HG03442 (cell line): ENCODE measurements at regions not wholly inside any gene's neighbourhood (a gene's known extent, or its start where the extent isn't known, plus 50 kb on each side); places are given as distances from the start of the nearest gene placed in this dataset.
A peak's percentile ranks its signal among the peaks of the same experiment; 100 is the strongest.
"Not testable (repeated sequence)": the region's sequence is repeated elsewhere in the genome, so short reads cannot be mapped to it uniquely, and the experiment has no call there.

Experiments used
- ATAC-seq: cut with Tn5 transposase; IDR thresholded peaks from one replicate; pipeline ENCODE4 v1.9.1; 2021; ENCODE audit warnings: mild to moderate bottlenecking, moderate library complexity; ENCODE audit not compliant: unreplicated experiment

DNA sequence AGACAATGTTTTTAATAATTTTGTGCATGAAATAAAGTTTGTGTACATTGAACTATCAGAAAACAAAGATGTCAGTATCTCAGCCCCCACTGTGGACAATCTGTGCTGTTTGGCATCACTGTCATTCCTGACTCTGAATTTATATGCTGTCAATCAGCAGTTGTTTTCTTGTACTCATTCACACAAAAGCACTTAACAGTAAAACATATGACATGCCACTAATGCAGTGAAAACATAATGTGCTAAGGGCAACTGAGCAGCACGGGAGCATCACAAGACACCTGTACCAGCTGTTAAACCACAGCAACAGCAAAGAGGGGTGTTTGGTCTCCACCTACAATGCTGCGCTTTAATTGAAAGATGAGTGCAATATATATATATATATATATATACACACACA lies 647.8 kb upstream of the SLC35B3 start:
- no peak for ATAC-seq

DNA sequence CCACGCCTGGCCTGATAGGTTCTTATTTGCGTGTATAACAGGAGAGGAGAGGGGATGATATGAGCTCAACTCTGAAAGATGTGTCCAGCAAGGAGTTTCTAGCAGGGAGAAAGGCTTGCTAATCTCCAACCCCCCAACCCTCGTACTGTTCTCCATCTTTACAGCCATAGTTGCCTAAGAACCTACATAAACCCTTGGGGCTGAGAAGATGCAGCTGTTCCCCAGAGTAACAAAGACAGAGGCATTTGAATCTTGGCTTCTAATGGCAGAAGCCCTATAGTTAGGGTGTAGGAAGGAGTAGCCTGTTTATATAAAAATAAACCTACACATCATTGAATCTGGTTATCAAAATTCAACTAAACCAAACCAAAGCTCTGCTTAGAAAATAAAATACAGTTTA lies 631.4 kb upstream of the SLC35B3 start:
- ATAC-seq, result no peak

DNA sequence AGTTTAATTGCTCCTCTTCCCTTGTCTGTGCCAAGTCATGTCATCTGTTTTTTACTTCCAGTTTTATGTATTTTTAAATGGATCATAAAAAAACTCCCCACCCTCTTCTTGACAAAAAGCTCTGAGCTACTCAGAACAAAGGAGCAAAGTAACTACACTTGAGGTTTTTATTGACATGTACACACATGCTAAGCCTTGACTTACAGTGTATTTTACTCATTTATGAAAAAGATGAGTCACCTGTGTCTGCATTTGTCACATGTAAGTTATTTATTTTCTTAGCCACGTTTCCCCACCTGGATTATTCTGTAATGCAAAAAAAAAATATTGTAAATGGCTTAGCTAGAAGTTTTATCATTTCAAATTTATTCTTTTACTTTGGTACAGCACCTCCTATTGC lies 628.8 kb upstream of the SLC35B3 start:
- no peak for ATAC-seq

DNA sequence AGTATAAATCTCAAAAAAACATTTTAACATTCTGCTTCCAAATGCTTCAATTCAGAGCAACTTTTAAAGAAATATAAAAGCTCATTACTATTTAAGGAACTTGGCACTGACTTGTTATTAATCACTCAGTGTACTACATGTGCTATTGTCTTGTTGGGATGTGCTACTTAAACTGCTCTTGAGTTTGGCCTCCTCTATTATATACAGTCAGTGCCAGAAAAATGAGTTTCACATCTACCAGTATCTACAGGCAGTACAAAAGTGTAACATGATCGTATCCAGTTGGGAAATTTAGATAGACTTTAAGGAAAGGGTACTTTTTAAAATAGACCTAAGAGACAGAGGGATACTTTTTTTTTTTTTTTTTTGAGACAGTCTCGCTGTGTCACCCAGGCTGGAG lies 627.3 kb upstream of the SLC35B3 start:
- no peak for ATAC-seq

DNA sequence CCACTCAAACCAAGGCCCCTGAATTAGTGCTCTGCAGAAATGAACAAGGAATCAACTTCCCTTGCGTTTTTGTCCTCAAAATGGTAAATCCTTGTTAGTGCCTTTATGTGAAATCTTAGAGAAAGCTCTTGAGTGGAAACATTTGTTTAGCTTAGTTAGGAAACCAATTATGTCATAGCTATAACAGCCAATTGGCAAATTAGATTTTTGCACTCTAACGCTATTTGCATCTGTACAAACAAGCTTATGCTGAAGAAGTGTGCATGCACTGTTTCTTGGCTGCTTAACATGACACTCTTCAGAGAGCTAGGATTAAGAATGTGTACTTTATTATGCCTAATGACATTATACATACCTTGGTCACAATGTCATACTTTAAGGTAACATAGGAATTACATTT lies 622.6 kb upstream of the SLC35B3 start:
- no peak for ATAC-seq

DNA sequence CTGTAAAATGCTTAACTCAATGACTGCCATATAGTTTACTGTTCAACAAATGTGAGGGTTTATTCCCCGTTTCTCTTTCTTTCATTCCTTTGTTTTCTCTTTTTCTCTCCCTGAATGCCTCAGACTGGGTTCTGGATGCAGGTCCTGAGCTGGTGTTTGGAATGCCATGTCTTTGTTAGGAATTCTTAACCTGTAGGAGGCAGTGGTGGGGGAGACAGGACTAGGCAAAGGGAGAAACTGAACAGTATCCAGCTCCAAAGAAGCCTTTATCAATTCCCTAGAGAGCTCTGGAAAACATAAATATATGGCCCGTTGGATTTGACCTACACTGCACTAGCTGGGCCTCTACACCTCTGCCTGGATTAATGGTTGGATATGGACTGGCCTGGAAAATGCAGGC lies 621.2 kb upstream of the SLC35B3 start:
- ATAC-seq, result no peak

DNA sequence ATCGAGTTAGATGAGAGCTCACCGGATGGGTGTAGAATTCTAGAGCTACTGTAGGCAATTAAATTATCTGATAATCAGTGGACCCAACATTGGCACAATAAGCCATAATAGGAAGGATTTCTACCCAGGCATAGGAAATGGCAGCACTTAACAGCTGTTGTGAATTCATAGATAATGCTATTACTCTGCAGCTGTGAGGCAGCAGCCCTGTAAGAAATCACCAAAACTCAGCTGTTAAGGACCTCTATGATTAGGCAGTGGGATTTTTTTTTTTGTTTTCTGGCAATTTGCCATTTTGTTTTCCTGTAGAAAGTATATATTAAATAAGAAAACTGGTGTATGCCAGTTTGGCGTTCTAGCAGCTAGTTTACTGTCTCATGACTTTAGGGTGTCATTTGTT lies 609.1 kb upstream of the SLC35B3 start:
- no peak for ATAC-seq

DNA sequence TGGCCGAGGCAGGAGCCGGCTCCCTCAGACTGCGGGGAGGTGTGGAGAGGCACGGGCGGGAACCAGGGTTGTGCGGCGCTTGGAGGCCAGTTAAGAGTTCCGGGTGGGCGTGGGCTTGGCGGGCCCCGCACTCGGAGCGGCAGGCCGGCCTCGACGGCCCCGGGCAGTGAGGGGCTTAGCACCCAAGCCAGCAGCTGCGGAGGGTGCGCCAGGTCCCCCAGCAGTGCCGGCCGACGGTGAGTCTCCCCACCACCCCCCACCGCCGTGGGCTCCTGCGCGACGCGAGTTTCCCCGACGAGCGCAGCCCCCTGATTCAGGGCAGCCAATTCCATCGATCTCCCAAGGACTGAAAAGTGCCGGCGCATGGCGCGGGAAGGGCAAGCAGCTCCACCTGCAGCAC lies 605.4 kb upstream of the SLC35B3 start:
- ATAC-seq, result no peak

DNA sequence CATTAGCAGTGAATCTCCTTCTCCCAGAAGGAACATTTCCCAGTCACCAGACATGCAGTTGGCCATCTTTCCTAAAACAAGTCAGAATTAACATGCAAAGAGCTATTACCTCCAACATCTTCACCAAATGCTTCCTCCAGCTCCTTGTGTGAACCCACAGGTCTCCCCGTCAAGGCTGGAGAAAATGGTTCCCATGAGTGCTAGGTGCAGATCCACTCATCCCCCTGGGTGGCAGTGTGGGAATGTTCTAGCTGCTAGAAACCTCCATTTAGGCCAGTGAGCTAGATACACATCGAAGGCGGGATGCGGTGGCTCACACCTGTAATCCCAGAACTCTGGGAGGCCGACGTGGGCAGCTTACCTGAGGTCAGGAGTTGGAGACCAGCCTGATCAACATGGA lies 603.9 kb upstream of the SLC35B3 start:
- ATAC-seq, result no peak

DNA sequence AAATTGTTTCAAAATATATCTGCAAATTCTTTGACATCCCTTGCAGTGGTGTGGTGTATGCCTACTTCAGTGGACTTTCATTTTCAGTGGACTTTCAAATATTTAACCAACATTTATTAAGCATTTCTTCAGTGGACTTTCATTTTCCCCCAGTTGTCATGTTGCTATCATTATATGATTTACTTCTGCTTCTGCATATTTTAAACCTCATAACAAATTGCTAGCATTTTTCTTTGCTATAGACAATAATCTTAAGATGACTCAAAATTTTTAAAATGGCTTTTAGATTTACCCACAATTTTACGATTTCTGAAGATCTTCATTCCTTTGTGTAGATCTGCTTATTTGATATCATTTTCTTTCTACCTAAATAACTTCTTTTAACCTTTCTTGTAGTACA lies 592.7 kb upstream of the SLC35B3 start:
- ATAC-seq, result no peak

DNA sequence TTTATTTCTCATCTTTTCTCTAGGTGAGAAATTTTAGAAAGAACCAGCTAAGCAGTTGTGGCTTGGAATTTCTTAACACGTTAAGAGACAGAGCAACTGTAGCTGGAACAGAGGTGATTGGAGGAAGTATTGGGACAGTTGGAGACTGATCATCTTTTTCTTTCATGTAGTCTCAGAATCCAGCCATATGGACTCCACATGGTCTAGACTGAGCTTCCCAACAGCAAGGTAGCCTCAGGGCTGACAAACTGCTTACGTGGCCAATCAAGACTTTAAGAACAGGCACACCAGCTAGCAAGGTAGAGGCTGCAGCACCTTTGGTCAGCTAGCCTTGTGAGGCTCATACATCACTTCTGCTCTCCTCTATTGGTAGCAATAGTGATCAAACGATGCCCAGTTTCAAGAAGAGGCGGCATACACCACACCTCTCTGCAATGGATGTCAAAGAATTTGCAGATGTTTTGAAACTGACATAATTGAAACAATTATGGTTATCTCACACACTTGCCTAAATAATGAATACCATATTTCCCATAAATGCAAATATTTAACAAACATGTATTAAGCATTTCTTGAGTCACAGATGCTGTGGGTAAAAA lies 590.5 kb upstream of the SLC35B3 start:
- ATAC-seq, result no peak

DNA sequence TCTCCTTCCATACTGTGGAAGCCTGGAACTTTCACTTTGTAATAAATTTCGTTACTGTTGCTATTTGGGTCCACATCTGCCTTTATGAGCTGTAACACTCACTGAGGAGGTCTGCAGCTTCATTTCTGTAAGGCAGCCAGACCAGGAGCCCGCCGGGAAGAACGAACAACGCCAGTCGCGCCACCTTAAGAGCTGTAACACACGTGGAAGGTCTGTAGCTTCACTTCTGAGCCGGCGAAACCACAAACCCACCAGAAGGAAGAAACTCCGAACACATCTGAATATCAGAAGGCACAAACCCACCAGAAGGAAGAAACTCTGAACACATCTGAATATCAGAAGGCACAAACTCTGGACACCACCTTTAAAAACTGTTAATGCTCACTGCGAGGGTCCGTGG lies 589.9 kb upstream of the SLC35B3 start:
- no peak for ATAC-seq

DNA sequence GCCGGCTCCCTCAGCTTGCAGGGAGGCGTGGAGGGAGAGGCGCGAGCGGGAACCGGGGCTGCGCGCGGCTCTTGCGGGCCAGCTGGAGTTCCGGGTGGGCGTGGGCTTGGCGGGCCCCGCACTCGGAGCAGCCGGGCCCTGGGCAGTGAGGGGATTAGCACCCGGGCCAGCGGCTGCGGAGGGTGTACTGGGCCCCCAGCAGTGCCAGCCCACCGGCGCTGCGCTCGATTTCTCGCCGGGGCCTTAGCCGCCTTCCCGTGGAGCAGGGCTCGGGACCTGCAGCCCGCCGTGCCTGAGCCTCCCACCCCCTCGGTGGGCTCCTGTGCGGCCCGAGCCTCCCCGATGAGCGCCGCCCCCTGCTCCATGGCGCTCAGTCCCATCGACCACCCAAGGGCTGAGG lies 588.9 kb upstream of the SLC35B3 start:
- not testable (repeated sequence) for ATAC-seq

DNA sequence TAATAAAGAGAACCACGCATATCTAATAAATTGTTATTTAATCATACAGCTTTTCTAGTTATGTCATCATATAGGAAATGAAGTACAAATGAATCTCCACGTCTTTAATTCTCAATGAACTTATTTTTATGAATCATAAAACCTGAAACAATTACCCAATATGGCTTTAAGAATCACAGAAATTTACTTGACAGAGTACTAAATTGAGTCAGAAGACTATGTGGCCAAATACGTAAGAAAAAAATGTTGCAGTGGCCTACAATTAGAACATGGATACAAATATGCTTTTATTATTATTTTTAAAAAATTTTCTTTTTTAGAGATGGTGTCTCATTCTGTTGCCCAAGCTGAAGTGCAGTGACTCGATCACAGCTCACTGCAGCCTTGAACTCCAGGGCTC lies 584.7 kb upstream of the SLC35B3 start:
- no peak for ATAC-seq

DNA sequence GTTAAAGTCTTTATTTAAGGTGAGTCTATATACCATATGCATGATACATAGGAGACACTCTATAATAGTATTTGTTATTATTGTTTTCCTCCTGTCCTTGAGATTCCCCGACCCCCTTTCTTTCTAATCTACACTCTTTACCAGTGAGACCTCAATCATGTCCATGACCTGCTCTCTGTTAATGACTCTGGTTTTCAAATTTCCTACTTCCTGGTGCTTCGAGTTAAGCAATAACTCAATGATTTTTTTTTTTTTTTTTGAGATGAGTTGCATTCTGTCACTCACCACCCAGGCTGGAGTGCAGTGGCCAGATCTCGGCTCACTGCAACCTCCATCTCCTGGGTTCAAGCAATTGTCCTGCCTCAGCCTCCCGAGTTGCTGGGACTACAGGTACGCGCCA lies 574.6 kb upstream of the SLC35B3 start:
- ATAC-seq, result no peak

DNA sequence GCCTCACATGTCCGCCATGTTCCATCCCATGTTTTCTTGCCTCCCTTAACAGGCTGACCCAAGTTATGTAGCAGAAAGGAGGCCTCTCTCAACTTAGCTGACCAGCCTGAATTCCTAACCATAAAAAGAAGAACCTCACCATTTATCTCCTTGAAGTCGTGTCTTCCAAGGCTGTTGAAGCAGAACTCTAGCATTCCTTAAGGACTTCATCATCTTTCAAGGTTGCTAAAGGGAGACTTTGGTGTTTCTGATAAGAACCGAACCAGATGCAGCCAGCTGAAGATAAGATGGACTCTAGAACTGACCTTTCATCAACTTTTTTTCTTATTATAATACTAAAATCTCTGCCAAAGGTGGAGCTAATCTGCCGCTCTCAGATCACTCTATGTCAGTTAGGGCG lies 571.7 kb upstream of the SLC35B3 start:
- no peak for ATAC-seq

DNA sequence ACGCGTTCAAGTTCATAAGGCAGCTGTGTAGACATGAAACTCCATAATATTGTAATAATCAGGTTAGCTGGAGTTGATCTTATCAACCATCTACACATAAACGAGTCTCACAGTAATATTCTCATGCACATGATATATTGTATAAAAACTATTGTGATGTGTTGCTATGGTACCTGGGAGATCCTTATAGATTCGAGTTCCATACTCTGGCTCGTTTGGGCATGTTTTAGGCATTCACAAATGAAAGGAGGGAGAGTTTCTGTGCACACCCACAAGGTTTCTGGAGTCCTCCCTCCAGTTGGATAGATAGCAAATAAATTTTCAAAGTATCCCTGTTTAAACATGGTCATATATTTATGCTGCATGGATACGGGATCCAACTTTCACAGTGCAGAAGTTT lies 567.5 kb upstream of the SLC35B3 start:
- no peak for ATAC-seq

DNA sequence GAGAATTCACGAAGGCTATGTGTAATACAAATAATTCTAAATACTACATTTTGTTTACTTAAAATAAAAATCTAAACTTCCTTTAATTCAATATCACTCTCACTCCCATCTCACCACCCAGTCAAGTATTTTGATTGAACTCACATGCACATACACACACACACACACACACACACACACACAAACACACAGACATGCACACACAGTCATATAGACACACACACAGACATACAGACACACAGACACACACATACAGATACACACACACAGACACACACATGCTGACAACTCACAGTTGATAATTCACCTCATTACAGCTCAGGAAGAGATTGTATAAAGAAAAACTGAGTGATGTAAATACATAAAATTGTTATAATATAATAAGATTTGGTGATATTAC lies 559.8 kb upstream of the SLC35B3 start:
- no peak for ATAC-seq

DNA sequence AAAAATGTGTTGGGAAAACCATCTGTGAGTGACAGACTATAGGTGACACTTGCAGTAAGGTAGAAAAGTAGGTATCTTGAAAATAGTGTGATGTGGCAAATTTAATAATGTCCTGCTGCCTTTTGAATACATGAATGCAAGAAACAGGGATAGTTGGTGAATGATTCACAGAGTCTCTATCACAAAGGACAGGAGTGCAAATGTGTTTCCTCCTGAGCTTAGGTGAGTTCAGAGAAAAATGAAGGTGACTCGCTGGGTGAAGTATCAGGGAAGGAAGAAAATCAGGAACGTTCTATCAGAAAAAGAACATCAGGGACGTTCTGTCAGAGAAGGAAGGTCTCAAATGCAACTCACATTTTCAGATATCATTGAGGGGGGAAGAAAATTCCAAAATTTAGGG lies 557.8 kb upstream of the SLC35B3 start:
- no peak for ATAC-seq

DNA sequence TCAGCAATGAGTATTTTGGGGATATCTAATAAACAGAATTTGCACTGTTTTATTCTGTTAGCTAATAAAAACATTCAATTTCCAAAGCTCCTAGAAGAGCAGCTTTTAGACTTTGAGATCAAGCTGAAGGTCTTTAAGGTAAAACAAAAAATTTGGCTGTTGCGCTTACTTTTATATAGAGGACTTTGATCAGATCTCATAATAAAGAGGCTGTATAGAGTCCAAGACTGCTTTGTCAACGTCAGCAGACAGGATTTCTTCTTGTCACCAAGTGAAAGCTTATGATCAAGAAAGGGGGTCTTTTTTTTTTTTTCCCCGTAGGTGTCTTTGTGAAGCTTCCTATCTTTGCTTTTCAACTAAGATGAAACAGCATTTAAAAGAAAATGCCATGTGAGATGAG lies 556.5 kb upstream of the SLC35B3 start:
- no peak for ATAC-seq

DNA sequence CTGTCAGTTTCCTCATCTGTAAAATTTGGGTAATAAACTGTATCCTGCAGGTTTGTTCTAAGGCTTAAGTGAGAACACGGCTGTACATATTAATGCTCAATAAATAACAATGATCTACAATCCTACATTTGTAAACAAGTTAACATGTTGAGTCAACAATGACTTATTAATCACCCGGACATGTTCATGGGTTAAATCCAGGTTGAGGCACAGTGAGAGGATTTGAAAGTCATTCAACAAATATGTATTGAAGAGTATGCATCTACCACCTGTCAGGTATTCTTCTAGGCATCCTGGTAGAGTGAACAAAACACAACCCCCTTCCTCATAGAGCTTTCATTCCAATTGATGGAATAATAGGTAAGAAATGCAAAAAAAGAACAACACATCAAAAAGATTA lies 554.7 kb upstream of the SLC35B3 start:
- no peak for ATAC-seq

DNA sequence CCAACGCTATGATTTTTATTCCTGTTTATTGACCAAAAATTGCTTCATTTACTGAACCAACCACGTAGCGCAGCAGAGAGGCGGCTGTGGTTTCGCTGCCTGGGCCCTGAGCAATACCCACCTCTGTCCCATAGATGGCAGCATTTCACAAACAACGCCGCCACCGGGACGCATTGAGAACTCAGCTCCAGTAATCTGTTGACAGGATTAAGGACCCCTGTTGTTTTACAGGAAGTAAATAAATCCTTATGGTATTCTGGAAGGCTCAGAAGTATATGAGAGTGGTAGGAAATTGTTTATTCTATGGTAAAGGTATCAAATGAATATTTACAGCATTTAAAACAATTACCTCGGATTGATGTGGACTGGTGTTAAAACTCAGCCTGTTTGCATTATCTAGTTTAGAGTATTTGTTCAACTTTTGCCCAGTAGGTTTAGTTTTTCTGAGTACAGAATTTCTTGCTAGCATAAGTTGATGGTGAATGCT lies 547.9 kb upstream of the SLC35B3 start:
- ATAC-seq, result peak; percentile 99

DNA sequence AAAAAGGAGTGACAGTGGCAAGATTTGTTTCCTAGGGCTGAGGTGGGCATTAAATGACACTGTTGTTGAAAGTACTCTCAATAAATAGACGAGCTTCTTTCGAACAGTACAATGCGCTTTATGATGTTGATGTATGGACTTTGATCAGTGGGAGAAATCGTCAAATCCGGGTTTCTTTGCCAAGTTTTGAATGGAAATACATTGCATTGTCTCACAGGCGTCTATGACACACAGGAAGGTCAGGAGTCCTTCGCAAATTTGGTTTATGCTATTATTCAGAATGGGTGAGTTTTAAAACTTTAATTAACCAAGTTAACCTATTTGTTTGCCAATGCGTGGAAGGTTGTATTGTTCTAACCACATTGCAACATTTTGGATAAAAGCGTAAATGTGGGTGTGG lies 547.3 kb upstream of the SLC35B3 start:
- no peak for ATAC-seq

DNA sequence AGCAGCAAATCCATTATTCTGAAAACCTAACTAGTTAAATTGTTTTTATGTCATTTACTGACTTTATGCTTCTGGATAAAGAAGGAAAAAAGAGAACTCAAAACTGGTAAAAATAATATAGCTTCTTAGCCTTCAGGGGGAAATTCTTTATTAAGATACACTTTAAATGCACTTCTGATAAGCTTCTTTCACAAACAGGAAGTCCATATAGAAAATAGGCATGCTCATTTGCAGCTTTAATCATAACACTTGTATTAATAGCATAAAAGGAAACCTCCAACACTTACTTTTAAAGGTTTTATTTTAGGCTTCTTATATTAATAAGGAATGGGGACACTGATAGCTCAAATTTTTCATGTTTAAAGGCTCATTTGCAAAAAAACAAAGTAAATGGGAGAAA lies 538.0 kb upstream of the SLC35B3 start:
- ATAC-seq, result no peak
